CD8-positive, alpha-beta memory T cell (primary cell): ENCODE measurements at regions not wholly inside any gene's neighbourhood (a gene's known extent, or its start where the extent isn't known, plus 50 kb on each side); places are given as distances from the start of the nearest gene placed in this dataset.

Experiments
- CTCF ChIA-PET: fragments of 350-600 bp; sonication (Branson Sonifier 250); formaldehyde crosslinking; loops from one replicate; lab custom pipeline; 2021; ENCODE audit warnings: antibody characterized with exemption; lab: Charles Lee
- POLR2A ChIA-PET: fragments of 350-600 bp; sonication (Branson Sonifier 250); formaldehyde crosslinking; loops from one replicate; lab custom pipeline; 2021; ENCODE audit warnings: antibody characterized with exemption; lab: Charles Lee
- DNase-seq, 5 donors: peaks; one replicate each; pipeline versions ENCODE4 v3.0.0 to v3.0.0-alpha.2; 2020 to 2022; ENCODE audit warnings: mixed read lengths in 1 of 5
- H3K27ac ChIP-seq: one replicate; pipeline ENCODE4 v1.7.0; 2013; ENCODE audit warnings: low read depth, mild to moderate bottlenecking, low read length, moderate library complexity
- H3K27me3 ChIP-seq: 2 replicates; pipeline ENCODE4 v1.7.0; 2013; ENCODE audit warnings: low read length, mild to moderate bottlenecking; ENCODE audit not compliant: insufficient read depth, poor library complexity, severe bottlenecking
- H3K36me3 ChIP-seq: 2 replicates; pipeline ENCODE4 v1.7.0; 2013; ENCODE audit warnings: mild to moderate bottlenecking, low read length, moderate library complexity; ENCODE audit not compliant: insufficient read depth
- H3K4me1 ChIP-seq: 2 replicates; pipeline ENCODE4 v1.7.0; 2013; ENCODE audit warnings: mild to moderate bottlenecking, low read length, moderate library complexity; ENCODE audit not compliant: insufficient read depth
- H3K4me3 ChIP-seq: 2 replicates; pipeline ENCODE4 v1.7.0; 2013; ENCODE audit warnings: mild to moderate bottlenecking, low read length
- H3K9me3 ChIP-seq: 2 replicates; pipeline ENCODE4 v1.7.0; 2013; ENCODE audit warnings: mild to moderate bottlenecking, low read length
- H3K27ac Mint-ChIP-seq, 8 donors: one replicate each; pipeline ENCODE4 v1.8.0; 2020 to 2021; ENCODE audit warnings: mixed read lengths in 8 of 8, mild to moderate bottlenecking in 6 of 8, inconsistent platforms in 3 of 8, moderate library complexity in 3 of 8
- H3K27me3 Mint-ChIP-seq, 2 donors: one replicate each; pipeline ENCODE4 v1.8.0; 2020 to 2021; ENCODE audit warnings: mixed read lengths in 2 of 2, mild to moderate bottlenecking in 1 of 2, moderate library complexity in 1 of 2
- H3K36me3 Mint-ChIP-seq, 3 donors: one replicate each; pipeline ENCODE4 v1.8.0; 2020 to 2021; ENCODE audit warnings: mixed read lengths in 3 of 3, inconsistent platforms in 1 of 3, mild to moderate bottlenecking in 1 of 3
- H3K4me1 Mint-ChIP-seq, 3 donors: one replicate each; pipeline ENCODE4 v1.8.0; 2020 to 2021; ENCODE audit warnings: mixed read lengths in 3 of 3, inconsistent platforms in 1 of 3, mild to moderate bottlenecking in 1 of 3
- H3K4me3 Mint-ChIP-seq, 7 donors: one replicate each; pipeline ENCODE4 v1.8.0; 2020 to 2021; ENCODE audit warnings: mixed read lengths in 7 of 7, mild to moderate bottlenecking in 6 of 7, moderate library complexity in 4 of 7, inconsistent platforms in 2 of 7
- H3K9me3 Mint-ChIP-seq, 5 donors: one replicate each; pipeline ENCODE4 v1.8.0; 2020 to 2022; ENCODE audit warnings: mixed read lengths in 5 of 5, mild to moderate bottlenecking in 3 of 5, moderate library complexity in 2 of 5, inconsistent platforms in 1 of 5

GRCh38 chr9:26145938-26146337 is 467.7 kb upstream of the TUSC1 start:
- no peak for DNase-seq
- no peak overlapping the region for H3K27ac Mint-ChIP-seq
- H3K36me3 ChIP-seq: no peaks in the 10 kb centered on the region
- H3K27me3 Mint-ChIP-seq: no peaks in the 10 kb centered on the region
- no peak overlapping the region for H3K4me3 Mint-ChIP-seq
- CTCF ChIA-PET: no interaction called here
- no peaks in the 10 kb centered on the region for H3K4me1 ChIP-seq
- no peak overlapping the region for H3K4me3 ChIP-seq
- peaks cover 3 to 26% (median 10%) of the 10 kb centered on the region in 5 donors for H3K9me3 Mint-ChIP-seq
- H3K4me1 Mint-ChIP-seq: no peaks in the 10 kb centered on the region
- H3K36me3 Mint-ChIP-seq: no peaks in the 10 kb centered on the region
- H3K27me3 ChIP-seq: no peaks in the 10 kb centered on the region
- H3K9me3 ChIP-seq: no peaks in the 10 kb centered on the region
- POLR2A ChIA-PET: no interaction called here
- H3K27ac ChIP-seq: no peak overlapping the region

GRCh38 chr9:26142631-26143030 is 464.4 kb upstream of the TUSC1 start:
- Mint-ChIP-seq H3K4me3 (no peak overlapping the region), H3K27ac (no peak overlapping the region), H3K27me3 (no peaks in the 10 kb centered on the region), H3K4me1 (no peaks in the 10 kb centered on the region), H3K36me3 (no peaks in the 10 kb centered on the region), H3K9me3 (peaks cover 3 to 21% (median 17%) of the 10 kb centered on the region in 5 donors)
- Histone ChIP-seq H3K27ac (no peak overlapping the region), H3K36me3 (no peaks in the 10 kb centered on the region), H3K4me3 (no peak overlapping the region), H3K4me1 (no peaks in the 10 kb centered on the region), H3K9me3 (no peaks in the 10 kb centered on the region), H3K27me3 (no peaks in the 10 kb centered on the region)
- ChIA-PET CTCF (no interaction called here), POLR2A (no interaction called here)
- DNase-seq: no peak

GRCh38 chr9:26142201-26142600 is 464.0 kb upstream of the TUSC1 start:
- Histone ChIP-seq H3K9me3 (no peaks in the 10 kb centered on the region), H3K4me3 (no peak overlapping the region), H3K4me1 (no peaks in the 10 kb centered on the region), H3K27me3 (no peaks in the 10 kb centered on the region), H3K27ac (no peak overlapping the region), H3K36me3 (no peaks in the 10 kb centered on the region)
- no peaks in the 10 kb centered on the region for H3K4me1 Mint-ChIP-seq
- H3K9me3 Mint-ChIP-seq: peaks cover 3 to 21% (median 17%) of the 10 kb centered on the region in 5 donors
- H3K27ac Mint-ChIP-seq: no peak overlapping the region
- no peak overlapping the region for H3K4me3 Mint-ChIP-seq
- H3K27me3 Mint-ChIP-seq: no peaks in the 10 kb centered on the region
- no peaks in the 10 kb centered on the region for H3K36me3 Mint-ChIP-seq
- POLR2A ChIA-PET: no interaction called here
- CTCF ChIA-PET: no interaction called here
- no peak for DNase-seq

GRCh38 chr9:26133537-26133936 is 455.3 kb upstream of the TUSC1 start:
- POLR2A ChIA-PET: no interaction called here
- H3K4me1 Mint-ChIP-seq: no peaks in the 10 kb centered on the region

GRCh38 chr9:26132746-26133312 is 454.6 kb upstream of the TUSC1 start:
- Mint-ChIP-seq H3K27me3 (no peaks in the 10 kb centered on the region), H3K27ac (no peak overlapping the region), H3K9me3 (peaks cover 3 to 12% (median 4%) of the 10 kb centered on the region in 5 donors), H3K4me3 (no peak overlapping the region), H3K36me3 (no peaks in the 10 kb centered on the region), H3K4me1 (no peaks in the 10 kb centered on the region)
- no peaks in the 10 kb centered on the region for H3K4me1 ChIP-seq
- H3K27me3 ChIP-seq: no peaks in the 10 kb centered on the region
- no peak for DNase-seq
- CTCF ChIA-PET: no interaction called here
- H3K36me3 ChIP-seq: no peaks in the 10 kb centered on the region
- no peaks in the 10 kb centered on the region for H3K9me3 ChIP-seq
- no peak overlapping the region for H3K27ac ChIP-seq
- no peak overlapping the region for H3K4me3 ChIP-seq
- POLR2A ChIA-PET: no interaction called here

More at GRCh38 chr9:26133537-26133936, 455.3 kb upstream of the TUSC1 start:
- CTCF ChIA-PET: no interaction called here
- Histone ChIP-seq H3K36me3 (no peaks in the 10 kb centered on the region), H3K4me1 (no peaks in the 10 kb centered on the region), H3K27ac (no peak overlapping the region), H3K27me3 (no peaks in the 10 kb centered on the region), H3K4me3 (no peak overlapping the region), H3K9me3 (no peaks in the 10 kb centered on the region)
- no peak overlapping the region for H3K4me3 Mint-ChIP-seq
- H3K9me3 Mint-ChIP-seq: peaks cover 3 to 15% (median 4%) of the 10 kb centered on the region in 5 donors
- H3K27me3 Mint-ChIP-seq: no peaks in the 10 kb centered on the region
- H3K27ac Mint-ChIP-seq: no peak overlapping the region
- H3K36me3 Mint-ChIP-seq: no peaks in the 10 kb centered on the region
- no peak for DNase-seq

- Histone ChIP-seq H3K36me3 (no peaks in the 10 kb centered on the region), H3K4me3 (no peak overlapping the region), H3K9me3 (no peaks in the 10 kb centered on the region), H3K27me3 (no peaks in the 10 kb centered on the region), H3K27ac (no peak overlapping the region), H3K4me1 (no peaks in the 10 kb centered on the region)
- ChIA-PET CTCF (no interaction called here), POLR2A (no interaction called here)
- H3K4me3 Mint-ChIP-seq: no peak overlapping the region
- no peaks in the 10 kb centered on the region for H3K36me3 Mint-ChIP-seq
- H3K9me3 Mint-ChIP-seq: peaks cover 3 to 18% (median 4%) of the 10 kb centered on the region in 5 donors
- no peak overlapping the region for H3K27ac Mint-ChIP-seq
- H3K4me1 Mint-ChIP-seq: no peaks in the 10 kb centered on the region
- no peak for DNase-seq
- H3K27me3 Mint-ChIP-seq: no peaks in the 10 kb centered on the region
Measured at GRCh38 chr9:26131886-26132285, 453.6 kb upstream of the TUSC1 start.

- no peak overlapping the region for H3K4me3 Mint-ChIP-seq
- H3K9me3 Mint-ChIP-seq: peaks cover 3 to 30% (median 11%) of the 10 kb centered on the region in 5 donors
- POLR2A ChIA-PET: no interaction called here
- H3K4me3 ChIP-seq: no peak overlapping the region
- CTCF ChIA-PET: no interaction called here
- no peaks in the 10 kb centered on the region for H3K27me3 ChIP-seq
- no peak for DNase-seq
- H3K36me3 Mint-ChIP-seq: no peaks in the 10 kb centered on the region
- no peaks in the 10 kb centered on the region for H3K4me1 ChIP-seq
- no peaks in the 10 kb centered on the region for H3K27me3 Mint-ChIP-seq
- H3K27ac ChIP-seq: no peak overlapping the region
- no peaks in the 10 kb centered on the region for H3K9me3 ChIP-seq
- H3K36me3 ChIP-seq: no peaks in the 10 kb centered on the region
- H3K27ac Mint-ChIP-seq: no peak overlapping the region
- H3K4me1 Mint-ChIP-seq: no peaks in the 10 kb centered on the region
Measured at GRCh38 chr9:26129217-26129616, 451.0 kb upstream of the TUSC1 start.

- ChIA-PET POLR2A (no interaction called here), CTCF (no interaction called here)
- no peaks in the 10 kb centered on the region for H3K9me3 ChIP-seq
- no peak for DNase-seq
- no peak overlapping the region for H3K27ac ChIP-seq
- Mint-ChIP-seq H3K27ac (no peak overlapping the region), H3K9me3 (peaks cover 4 to 44% (median 9%) of the 10 kb centered on the region in 5 donors), H3K4me1 (no peaks in the 10 kb centered on the region), H3K36me3 (no peaks in the 10 kb centered on the region), H3K27me3 (no peaks in the 10 kb centered on the region), H3K4me3 (no peak overlapping the region)
- H3K4me3 ChIP-seq: no peak overlapping the region
- no peaks in the 10 kb centered on the region for H3K27me3 ChIP-seq
- no peaks in the 10 kb centered on the region for H3K36me3 ChIP-seq
- no peaks in the 10 kb centered on the region for H3K4me1 ChIP-seq
Measured at GRCh38 chr9:26125693-26126092, 447.4 kb upstream of the TUSC1 start.
